HK-2 (cell line): ENCODE measurements at regions not wholly inside any gene's neighbourhood (a gene's known extent, or its start where the extent isn't known, plus 50 kb on each side); places are given as distances from the start of the nearest gene placed in this dataset.

Experiments used
- DNase-seq: peaks from one replicate; pipeline ENCODE4 v3.0.0-alpha.2; 2018; ENCODE audit not compliant: unreplicated experiment

GRCh38 chr2:193349642-193350041 lies 1154.9 kb upstream of the TMEFF2 start:
- DNase-seq: no peak

- no peak for DNase-seq
These were observed 1153.3 kb upstream of the TMEFF2 start for GRCh38 chr2:193348055-193348454.

DNA sequence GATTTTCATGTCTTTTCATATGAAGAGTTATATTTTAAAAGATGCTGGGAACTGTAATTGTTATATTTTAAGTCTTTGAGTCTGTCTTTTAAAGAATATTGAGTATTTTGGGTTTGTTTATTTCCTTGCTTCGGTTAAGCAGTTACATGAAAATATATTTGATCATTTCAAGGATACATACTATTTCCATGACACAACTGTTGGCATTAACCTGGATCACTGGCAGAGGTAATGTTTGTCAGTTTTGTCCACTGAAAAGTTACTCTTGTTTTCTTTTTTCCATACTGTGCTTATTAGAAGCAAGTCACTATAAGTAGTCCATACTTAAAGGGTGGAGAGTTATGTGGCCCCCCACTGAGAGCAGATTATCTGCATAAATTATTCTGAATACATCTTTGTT lies 1142.0 kb upstream of the TMEFF2 start:
- no peak for DNase-seq

GRCh38 chr2:193334401-193334800 lies 1139.7 kb upstream of the TMEFF2 start:
- no peak for DNase-seq

GRCh38 chr2:193333539-193333938 lies 1138.8 kb upstream of the TMEFF2 start:
- no peak for DNase-seq

DNA sequence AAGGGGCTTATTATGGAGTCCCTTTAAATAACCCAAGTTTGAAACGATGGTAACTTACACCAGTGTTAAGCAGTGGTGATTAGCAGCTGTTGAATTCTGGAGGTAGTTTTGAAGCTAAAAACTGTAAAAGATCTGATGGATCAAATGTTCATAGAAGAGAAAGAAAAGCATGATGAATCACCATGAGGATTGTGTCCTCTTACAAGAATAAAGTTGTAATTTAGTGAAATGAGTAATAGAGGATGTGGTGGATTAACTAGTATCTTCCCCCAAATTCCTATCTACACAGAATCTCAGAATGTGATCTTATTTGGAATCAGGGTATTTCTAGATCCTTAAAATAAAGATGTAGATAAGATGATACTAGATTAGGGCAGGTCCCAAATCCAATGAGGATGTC lies 1138.2 kb upstream of the TMEFF2 start:
- no peak for DNase-seq

GRCh38 chr2:193331676-193332075 lies 1136.9 kb upstream of the TMEFF2 start:
- no peak for DNase-seq

DNA sequence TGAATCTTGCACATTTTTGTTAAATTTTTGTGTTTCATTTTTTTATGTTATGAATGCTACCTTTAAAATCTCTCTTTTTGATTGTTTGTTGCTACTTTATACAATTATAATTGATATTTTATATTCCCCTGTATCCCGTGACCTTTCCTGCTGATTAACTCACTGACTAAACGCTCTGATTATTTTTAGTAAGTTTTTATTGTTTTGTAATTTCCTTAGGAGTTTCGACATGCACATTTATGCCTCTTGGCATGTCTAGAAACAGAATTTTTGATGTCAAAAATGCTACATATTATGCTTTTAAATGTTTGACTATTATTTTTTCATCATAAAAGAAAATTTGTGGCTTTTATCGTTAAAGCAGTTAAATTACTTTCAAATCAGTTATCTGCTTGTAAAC lies 1131.6 kb upstream of the TMEFF2 start:
- DNase-seq: no peak

- DNase-seq: no peak
These were observed 1120.8 kb upstream of the TMEFF2 start for GRCh38 chr2:193315428-193316091.

DNA sequence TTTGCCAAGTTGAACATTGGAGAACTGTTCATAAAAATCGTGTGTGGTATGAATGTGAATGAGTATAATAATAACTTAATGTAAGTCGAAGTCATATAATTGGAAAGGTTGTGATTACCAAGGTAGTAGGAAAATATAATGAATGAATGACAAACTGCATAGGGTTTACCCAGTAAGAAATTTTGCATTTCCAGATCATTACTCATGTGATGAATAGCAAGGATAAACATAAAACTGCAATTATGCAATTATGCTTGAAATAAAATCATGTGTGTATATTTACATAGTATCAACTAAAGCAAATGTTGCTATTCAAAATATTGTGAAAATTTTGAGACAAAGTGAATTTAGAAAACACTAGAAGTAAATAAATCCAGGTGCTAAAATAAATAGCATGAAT lies 1108.7 kb upstream of the TMEFF2 start:
- no peak for DNase-seq

- DNase-seq: no peak
These were observed 1099.6 kb upstream of the TMEFF2 start for GRCh38 chr2:193294371-193294770.

DNA sequence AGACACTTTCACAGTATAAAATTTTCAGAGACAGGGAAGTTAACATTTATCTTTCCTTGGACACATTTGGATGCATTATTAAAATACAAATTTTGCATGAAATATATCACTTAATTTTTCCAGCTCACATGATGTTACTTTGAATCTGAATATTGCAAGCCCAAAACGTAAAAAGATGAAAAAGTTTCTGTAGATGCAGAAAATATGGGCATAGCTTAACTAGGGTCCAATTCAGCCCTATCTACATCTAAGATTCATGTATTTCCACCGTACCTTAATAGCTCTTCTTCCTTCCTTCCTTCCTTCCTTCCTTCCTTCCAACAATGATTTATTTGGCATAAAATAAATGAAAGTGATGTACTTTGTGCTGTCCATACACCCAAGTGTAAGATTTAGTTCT lies 1084.6 kb upstream of the TMEFF2 start:
- no peak for DNase-seq

GRCh38 chr2:193276988-193277387 lies 1082.3 kb upstream of the TMEFF2 start:
- DNase-seq: no peak

GRCh38 chr2:193276560-193276959 lies 1081.8 kb upstream of the TMEFF2 start:
- DNase-seq: no peak

DNA sequence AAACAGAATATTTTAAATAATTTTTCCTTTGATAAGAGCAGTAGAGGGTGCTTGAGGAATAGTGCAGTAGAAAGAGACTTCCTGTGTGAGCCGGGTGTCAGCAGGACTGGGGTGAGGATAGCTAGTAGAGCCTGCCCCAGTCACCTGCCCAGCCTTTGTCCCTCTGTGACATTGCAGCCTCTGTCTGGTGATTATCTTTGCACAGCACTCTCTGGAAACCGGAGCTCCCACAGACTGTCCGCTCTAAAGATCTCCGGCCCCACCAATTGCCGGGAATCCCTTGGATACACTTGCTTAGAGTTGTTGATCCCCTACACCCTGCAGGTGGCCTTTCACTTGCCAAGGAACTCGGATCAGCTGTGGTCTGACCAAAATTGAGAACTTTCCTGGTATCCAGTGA lies 1081.3 kb upstream of the TMEFF2 start:
- no peak for DNase-seq

GRCh38 chr2:193272011-193272410 lies 1077.3 kb upstream of the TMEFF2 start:
- DNase-seq: no peak

GRCh38 chr2:193270816-193271215 lies 1076.1 kb upstream of the TMEFF2 start:
- DNase-seq: no peak

- no peak for DNase-seq
These were observed 1072.8 kb upstream of the TMEFF2 start for GRCh38 chr2:193267496-193268002.

- no peak for DNase-seq
These were observed 1058.3 kb upstream of the TMEFF2 start for GRCh38 chr2:193253014-193253530.

DNA sequence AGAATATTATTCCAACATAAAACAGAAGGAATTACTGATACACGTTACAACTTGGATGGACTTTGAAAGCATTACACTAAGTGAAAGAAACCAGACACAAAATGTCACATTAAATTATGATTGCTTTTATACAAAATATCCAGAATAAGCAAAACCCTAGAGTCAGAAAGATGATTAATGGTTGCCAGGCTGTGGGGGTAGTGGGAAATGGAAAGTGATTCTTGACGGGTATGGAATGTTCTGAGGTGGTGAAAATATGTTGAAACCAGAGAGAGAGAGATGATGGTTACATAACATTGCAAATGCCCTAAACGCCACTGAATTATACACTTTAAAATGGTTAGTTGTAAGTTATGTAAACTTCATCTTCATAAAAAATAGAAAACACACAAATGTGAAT lies 1057.2 kb upstream of the TMEFF2 start:
- no peak for DNase-seq

- DNase-seq: no peak
These were observed 1055.7 kb upstream of the TMEFF2 start for GRCh38 chr2:193250389-193250788.

- DNase-seq: no peak
These were observed 1046.0 kb upstream of the TMEFF2 start for GRCh38 chr2:193240752-193241151.

DNA sequence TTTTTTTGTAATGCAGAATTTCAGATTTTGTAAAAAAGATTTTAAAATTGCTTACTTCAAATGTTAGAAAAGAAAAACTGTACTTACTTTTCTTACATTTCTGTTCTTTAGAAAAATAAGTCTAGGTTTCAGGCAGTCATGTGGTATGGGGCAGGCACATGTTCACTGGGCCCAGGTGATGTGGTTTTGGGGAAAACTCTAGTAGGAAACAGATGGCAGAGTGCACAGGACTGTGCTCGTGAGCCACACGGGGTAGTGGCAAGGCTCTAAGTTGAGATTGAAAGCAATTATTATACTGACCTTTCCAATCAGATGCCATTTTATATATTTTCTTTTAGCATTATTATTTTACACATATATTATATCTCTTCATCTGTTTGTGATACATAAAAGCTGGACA lies 1036.9 kb upstream of the TMEFF2 start:
- DNase-seq: no peak

- no peak for DNase-seq
These were observed 1033.5 kb upstream of the TMEFF2 start for GRCh38 chr2:193228276-193228675.
